ENCODE measurements at regions not wholly inside any gene's neighbourhood (a gene's known extent, or its start where the extent isn't known, plus 50 kb on each side); places are given as distances from the start of the nearest gene placed in this dataset.

- H3K27ac Mint-ChIP-seq (ENCODE audit: unreplicated experiment) = no peak overlapping the region
- no peaks in the 10 kb centered on the region for H3K9me3 Mint-ChIP-seq (ENCODE audit: unreplicated experiment)
- Histone ChIP-seq H3K79me2 (ENCODE audit: insufficient read depth, low read length) (no peaks in the 10 kb centered on the region), H3K4me3 (ENCODE audit: insufficient read depth, low read depth, low read length) (no peak overlapping the region), H3K9ac (ENCODE audit: low read length) (no peak overlapping the region), H4K20me1 (ENCODE audit: insufficient read depth, low read length) (no peaks in the 10 kb centered on the region), H3K27me3 (ENCODE audit: insufficient read depth, low read length) (no peaks in the 10 kb centered on the region), H3K4me2 (ENCODE audit: low read length) (no peak overlapping the region), H3K27ac (ENCODE audit: low read depth, low read length) (no peak overlapping the region), H2AFZ (ENCODE audit: low read depth, low read length) (no peak overlapping the region), H3K36me3 (ENCODE audit: insufficient read depth, low read length) (no peaks in the 10 kb centered on the region), H3K9me3 (ENCODE audit: insufficient read depth, low read depth, low read length) (no peaks in the 10 kb centered on the region), H3K4me1 (ENCODE audit: insufficient read depth, low read length) (peaks cover 5% of the 10 kb centered on the region)
- no peak for TF ChIP-seq CTCF (IDR thresholded peaks at IDR 0.05; ENCODE audit: insufficient read depth, low read depth, low read length)
- TF ChIP-seq EZH2 (IDR thresholded peaks at IDR 0.05; ENCODE audit: insufficient read depth, low read length) = no peak
- DNase-seq (ENCODE audit: low read depth) (no peak), FAIRE-seq (no peak)
- H3K4me1 Mint-ChIP-seq (ENCODE audit: low read depth, unreplicated experiment) = peaks cover 13% of the 10 kb centered on the region
- H3K4me3 Mint-ChIP-seq (ENCODE audit: unreplicated experiment) = no peak overlapping the region
- H3K36me3 Mint-ChIP-seq (ENCODE audit: low read depth, unreplicated experiment) = no peaks in the 10 kb centered on the region
- no peaks in the 10 kb centered on the region for H3K27me3 Mint-ChIP-seq (ENCODE audit: low read depth, unreplicated experiment)
These were observed 557.7 kb upstream of the MEF2C start for GRCh38 chr5:89440670-89441069.

GRCh38 chr5:89437450-89438435 lies 554.8 kb upstream of the MEF2C start:
- Histone ChIP-seq H3K79me2 (ENCODE audit: insufficient read depth, low read length) (no peaks in the 10 kb centered on the region), H3K27me3 (ENCODE audit: insufficient read depth, low read length) (no peaks in the 10 kb centered on the region), H3K27ac (ENCODE audit: low read depth, low read length) (peak overlapping the region; percentile 17), H3K4me1 (ENCODE audit: insufficient read depth, low read length) (peaks cover 5% of the 10 kb centered on the region), H3K4me3 (ENCODE audit: insufficient read depth, low read depth, low read length) (no peak overlapping the region), H3K9me3 (ENCODE audit: insufficient read depth, low read depth, low read length) (no peaks in the 10 kb centered on the region), H4K20me1 (ENCODE audit: insufficient read depth, low read length) (no peaks in the 10 kb centered on the region), H2AFZ (ENCODE audit: low read depth, low read length) (no peak overlapping the region), H3K4me2 (ENCODE audit: low read length) (peak overlapping the region; percentile 15), H3K36me3 (ENCODE audit: insufficient read depth, low read length) (no peaks in the 10 kb centered on the region), H3K9ac (ENCODE audit: low read length) (no peak overlapping the region)
- Mint-ChIP-seq H3K4me1 (ENCODE audit: low read depth, unreplicated experiment) (peaks cover 8% of the 10 kb centered on the region), H3K9me3 (ENCODE audit: unreplicated experiment) (no peaks in the 10 kb centered on the region), H3K36me3 (ENCODE audit: low read depth, unreplicated experiment) (no peaks in the 10 kb centered on the region), H3K27ac (ENCODE audit: unreplicated experiment) (peak overlapping the region; percentile 21), H3K4me3 (ENCODE audit: unreplicated experiment) (no peak overlapping the region), H3K27me3 (ENCODE audit: low read depth, unreplicated experiment) (no peaks in the 10 kb centered on the region)
- DNase-seq (ENCODE audit: low read depth) = peak; percentile 83
- no peak for FAIRE-seq
- TF ChIP-seq CTCF (IDR thresholded peaks at IDR 0.05; ENCODE audit: insufficient read depth, low read depth, low read length) (no peak), EZH2 (IDR thresholded peaks at IDR 0.05; ENCODE audit: insufficient read depth, low read length) (no peak)

GRCh38 chr5:89436464-89436863 lies 553.5 kb upstream of the MEF2C start:
- Mint-ChIP-seq H3K9me3 (ENCODE audit: unreplicated experiment) (no peaks in the 10 kb centered on the region), H3K27ac (ENCODE audit: unreplicated experiment) (no peak overlapping the region), H3K4me1 (ENCODE audit: low read depth, unreplicated experiment) (peaks cover 8% of the 10 kb centered on the region), H3K4me3 (ENCODE audit: unreplicated experiment) (no peak overlapping the region), H3K36me3 (ENCODE audit: low read depth, unreplicated experiment) (no peaks in the 10 kb centered on the region), H3K27me3 (ENCODE audit: low read depth, unreplicated experiment) (no peaks in the 10 kb centered on the region)
- TF ChIP-seq CTCF (IDR thresholded peaks at IDR 0.05; ENCODE audit: insufficient read depth, low read depth, low read length) (no peak), EZH2 (IDR thresholded peaks at IDR 0.05; ENCODE audit: insufficient read depth, low read length) (no peak)
- Histone ChIP-seq H3K36me3 (ENCODE audit: insufficient read depth, low read length) (no peaks in the 10 kb centered on the region), H3K9ac (ENCODE audit: low read length) (no peak overlapping the region), H3K4me3 (ENCODE audit: insufficient read depth, low read depth, low read length) (no peak overlapping the region), H3K9me3 (ENCODE audit: insufficient read depth, low read depth, low read length) (no peaks in the 10 kb centered on the region), H3K27ac (ENCODE audit: low read depth, low read length) (no peak overlapping the region), H4K20me1 (ENCODE audit: insufficient read depth, low read length) (no peaks in the 10 kb centered on the region), H3K27me3 (ENCODE audit: insufficient read depth, low read length) (no peaks in the 10 kb centered on the region), H3K4me1 (ENCODE audit: insufficient read depth, low read length) (peaks cover 5% of the 10 kb centered on the region), H3K4me2 (ENCODE audit: low read length) (no peak overlapping the region), H3K79me2 (ENCODE audit: insufficient read depth, low read length) (no peaks in the 10 kb centered on the region), H2AFZ (ENCODE audit: low read depth, low read length) (no peak overlapping the region)
- DNase-seq (ENCODE audit: low read depth) (no peak), FAIRE-seq (no peak)
